HG03521 (cell line): ENCODE measurements at regions not wholly inside any gene's neighbourhood (a gene's known extent, or its start where the extent isn't known, plus 50 kb on each side); places are given as distances from the start of the nearest gene placed in this dataset.
"Not testable (repeated sequence)": the region's sequence is repeated elsewhere in the genome, so short reads cannot be mapped to it uniquely, and the experiment has no call there.

Source experiments
- ATAC-seq: cut with Tn5 transposase; IDR thresholded peaks from one replicate; pipeline ENCODE4 v1.9.1; 2021; ENCODE audit warnings: mild to moderate bottlenecking, moderate library complexity; ENCODE audit not compliant: unreplicated experiment

DNA sequence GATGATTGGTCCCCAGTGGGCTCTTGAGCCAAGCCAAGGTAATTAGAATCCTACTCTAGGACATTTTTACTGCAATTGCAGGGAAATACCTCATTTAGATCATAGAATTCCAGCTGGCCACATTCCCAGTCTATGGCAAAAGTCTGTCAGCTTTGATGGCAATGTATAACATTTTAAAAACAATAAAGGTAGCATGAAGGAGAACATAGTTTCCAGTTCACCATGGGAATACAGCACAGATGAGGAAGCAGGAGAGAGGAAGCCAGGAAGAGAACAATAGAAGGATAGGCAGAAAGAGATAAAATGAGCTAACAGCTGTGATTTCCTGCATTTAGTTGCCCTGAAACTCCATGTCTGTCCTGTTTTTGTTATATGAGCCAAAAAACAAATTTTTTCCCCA lies 897.3 kb upstream of the DDX18 start:
- ATAC-seq = no peak

GRCh38 chr2:116918574-116918973 lies 895.9 kb upstream of the DDX18 start:
- no peak for ATAC-seq

GRCh38 chr2:116922414-116922813 lies 892.1 kb upstream of the DDX18 start:
- no peak for ATAC-seq

- no peak for ATAC-seq
Measured at GRCh38 chr2:116924509-116924908, 890.0 kb upstream of the DDX18 start.

DNA sequence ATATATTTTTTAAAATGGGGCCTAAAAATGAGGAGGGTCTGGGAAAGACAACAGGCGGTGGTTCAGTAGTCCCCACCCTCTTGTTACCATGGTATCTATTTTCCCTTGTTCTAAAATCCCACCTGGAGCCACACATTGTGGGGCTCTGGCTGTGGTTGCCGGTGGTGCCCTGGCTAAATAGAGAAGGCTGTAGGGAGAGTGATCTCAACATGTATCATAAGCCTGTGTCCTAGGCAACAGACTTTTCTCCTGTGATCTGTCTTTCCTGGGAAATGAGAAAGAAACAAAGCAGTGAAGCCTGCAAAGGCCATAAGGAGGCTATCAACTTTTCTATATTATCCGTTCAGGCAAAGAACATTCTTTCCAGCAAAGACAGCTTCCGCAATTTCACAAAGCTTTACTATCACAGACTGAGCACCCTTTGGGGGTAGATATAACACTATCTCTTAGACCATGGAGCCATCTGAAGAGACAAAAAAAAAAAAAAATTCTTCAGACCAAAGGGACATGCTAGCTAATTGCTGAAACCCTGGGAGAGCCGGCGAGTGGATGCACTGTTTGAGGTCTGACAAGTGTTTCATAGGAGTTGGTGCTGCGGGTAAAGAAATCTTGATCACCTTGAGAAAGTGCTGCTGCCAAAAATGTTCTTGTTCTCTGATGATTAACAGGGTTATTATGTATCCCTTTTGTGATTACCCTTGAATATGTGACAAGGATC lies 879.2 kb upstream of the DDX18 start:
- ATAC-seq = no peak

- no peak for ATAC-seq
Measured at GRCh38 chr2:116948258-116948657, 866.2 kb upstream of the DDX18 start.

DNA sequence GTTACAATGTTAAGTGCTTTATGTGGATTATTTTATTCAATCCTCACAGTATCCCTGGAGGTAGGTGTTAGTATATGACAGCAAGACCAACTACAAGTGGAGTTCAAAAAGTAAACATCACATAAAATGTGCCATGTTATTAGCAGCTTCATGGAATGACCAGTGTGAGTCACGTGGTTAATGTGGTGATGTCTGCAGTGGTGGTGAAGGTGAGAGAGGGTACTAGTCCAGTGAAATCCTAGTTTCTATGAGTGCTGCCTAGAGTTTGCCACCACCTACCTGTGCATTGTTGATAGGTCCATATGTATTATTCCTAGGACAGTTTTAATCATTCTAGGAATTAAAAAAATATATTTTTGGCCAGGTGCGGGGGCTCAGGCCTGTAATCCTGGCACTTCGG lies 865.2 kb upstream of the DDX18 start:
- ATAC-seq = no peak

- ATAC-seq = no peak
Measured at GRCh38 chr2:116952254-116952653, 862.2 kb upstream of the DDX18 start.

DNA sequence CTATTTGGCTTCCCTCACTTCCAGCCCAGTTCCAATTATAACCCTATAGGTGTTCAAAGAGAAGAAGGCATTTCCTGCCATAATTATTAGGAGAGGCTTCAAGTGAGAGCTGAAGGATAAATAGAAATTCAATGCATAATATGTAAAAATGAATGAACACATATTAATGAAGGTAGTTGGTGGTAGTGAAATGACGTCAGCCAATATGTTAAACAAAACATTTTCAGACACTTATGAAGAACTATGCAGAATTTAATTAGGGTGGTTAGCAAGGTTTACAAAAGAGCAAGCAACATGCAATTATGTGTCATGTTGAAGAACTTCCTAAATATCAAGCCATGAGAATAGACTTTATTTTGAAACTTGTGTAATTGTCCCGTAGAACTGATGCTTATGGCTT lies 858.8 kb upstream of the DDX18 start:
- no peak for ATAC-seq

- no peak for ATAC-seq
Measured at GRCh38 chr2:116975608-116976007, 838.9 kb upstream of the DDX18 start.

GRCh38 chr2:116979916-116980764 lies 834.4 kb upstream of the DDX18 start:
- no peak for ATAC-seq

DNA sequence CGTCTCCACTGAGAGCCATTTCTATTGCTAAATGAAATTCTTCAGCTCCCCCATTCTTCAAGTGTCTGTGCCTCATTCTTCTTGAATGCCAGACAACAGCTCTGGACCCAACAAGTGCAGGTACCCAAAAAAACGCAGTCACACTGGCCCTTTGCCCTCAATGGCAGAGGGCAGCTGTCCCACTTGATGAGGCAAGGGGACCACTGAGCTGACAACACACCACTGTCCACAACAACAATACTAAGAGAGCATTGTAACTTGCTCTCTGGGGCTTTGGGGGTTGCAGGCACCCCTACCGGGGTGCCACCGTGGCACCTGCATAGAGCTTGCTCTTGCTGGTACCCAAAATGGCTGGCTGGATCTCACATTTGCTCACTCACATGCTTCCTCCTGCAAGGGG lies 827.0 kb upstream of the DDX18 start:
- no peak for ATAC-seq

- ATAC-seq = no peak
Measured at GRCh38 chr2:116988303-116988702, 826.2 kb upstream of the DDX18 start.

DNA sequence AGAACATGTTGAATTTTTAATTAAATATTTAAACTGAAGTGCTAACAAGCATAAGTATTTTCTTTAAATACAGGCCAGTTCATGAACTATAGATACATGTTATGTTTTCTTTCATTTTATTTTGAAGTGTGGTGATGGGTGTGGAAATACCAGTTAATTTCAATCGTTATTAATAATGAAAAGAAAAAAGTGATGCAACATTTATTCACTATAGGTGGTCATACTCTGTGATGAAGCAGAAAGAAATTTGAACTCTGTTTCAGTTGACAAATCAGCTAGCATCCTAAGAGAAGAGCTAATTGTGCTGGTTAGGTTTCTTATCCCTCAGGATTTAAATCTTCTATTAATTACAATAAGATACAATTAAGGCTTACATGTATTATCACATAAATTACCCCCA lies 795.1 kb upstream of the DDX18 start:
- ATAC-seq = no peak

DNA sequence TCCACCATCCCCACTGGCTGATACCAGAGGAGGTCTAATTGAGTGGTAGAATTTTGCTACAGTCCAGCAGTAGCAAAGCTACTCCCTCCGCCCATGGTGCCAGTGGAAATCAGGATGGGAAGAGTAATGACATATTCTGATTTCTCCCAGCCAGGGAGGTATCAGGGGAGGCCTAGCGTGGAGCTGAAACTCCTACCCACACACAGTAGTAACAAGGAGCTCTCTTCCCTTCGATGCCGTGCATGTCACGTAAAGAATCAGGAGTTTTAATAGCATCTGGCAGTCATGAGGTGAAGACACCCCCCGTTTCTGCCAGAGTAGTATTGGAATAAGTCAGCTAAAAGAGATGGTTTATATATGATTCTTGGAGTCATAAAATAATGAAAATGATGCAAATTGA lies 786.8 kb upstream of the DDX18 start:
- ATAC-seq = no peak

DNA sequence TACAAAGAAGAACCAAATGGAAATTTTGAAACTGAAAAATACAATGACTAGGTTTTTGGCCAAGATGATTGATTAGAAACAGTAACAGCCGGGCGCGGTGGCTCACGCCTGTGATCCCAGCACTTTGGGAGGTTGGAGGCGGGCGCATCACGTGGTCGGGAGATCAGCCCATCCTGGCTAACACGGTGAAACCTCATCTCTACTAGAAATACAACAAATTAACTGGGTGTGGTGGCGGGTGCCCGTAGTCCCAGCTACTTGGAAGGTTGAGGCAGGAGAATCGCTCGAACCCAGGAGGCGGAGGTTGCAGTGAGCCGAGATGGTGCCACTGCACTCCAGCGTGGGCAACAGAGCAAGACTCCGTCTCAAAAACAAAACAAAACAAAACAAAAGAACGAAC lies 785.8 kb upstream of the DDX18 start:
- ATAC-seq = not testable (repeated sequence)

- ATAC-seq = no peak
Measured at GRCh38 chr2:117055499-117056375, 758.8 kb upstream of the DDX18 start.

GRCh38 chr2:117056376-117056748 lies 758.1 kb upstream of the DDX18 start:
- ATAC-seq = no peak

DNA sequence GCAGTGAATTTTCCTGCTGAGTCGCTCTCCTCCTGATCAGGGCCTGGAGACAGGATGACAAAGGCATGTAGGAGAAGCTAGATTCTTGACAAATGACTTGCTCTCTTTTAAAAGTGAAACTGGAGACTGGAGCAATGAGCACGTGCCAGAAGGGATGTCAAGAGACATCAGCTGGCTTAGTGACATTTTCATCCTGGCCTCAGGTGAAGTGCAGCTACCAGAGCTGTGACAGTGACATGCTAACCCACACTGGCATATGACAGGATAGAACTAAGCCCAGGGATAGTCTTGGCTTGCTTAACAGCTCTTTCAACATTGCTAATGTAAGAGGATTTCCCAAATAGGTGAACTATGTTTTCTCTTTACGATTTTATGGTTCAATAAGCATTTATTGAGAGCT lies 757.5 kb upstream of the DDX18 start:
- no peak for ATAC-seq

- no peak for ATAC-seq
Measured at GRCh38 chr2:117058366-117058765, 756.1 kb upstream of the DDX18 start.

DNA sequence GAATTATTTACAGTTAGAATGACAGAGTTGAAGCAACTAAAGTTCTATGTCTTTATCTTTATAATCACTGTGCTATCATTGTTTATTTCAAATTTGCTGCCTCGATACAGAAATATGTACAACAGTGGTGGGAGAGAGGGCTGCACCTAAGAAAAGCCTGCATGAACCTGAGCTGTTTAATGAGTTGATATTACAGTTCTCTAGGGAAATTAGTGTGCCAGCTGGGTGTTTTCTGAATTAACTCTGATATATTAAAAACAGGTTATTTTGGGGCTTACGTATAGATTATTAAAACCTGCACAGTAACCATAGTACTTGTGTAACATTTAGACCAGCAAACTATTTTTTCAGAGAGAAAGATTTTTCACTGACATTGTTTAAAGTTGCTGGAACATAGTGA lies 750.5 kb upstream of the DDX18 start:
- no peak for ATAC-seq
